Parathyroid adenoma (tissue), 2 donors: ENCODE measurements at regions not wholly inside any gene's neighbourhood (a gene's known extent, or its start where the extent isn't known, plus 50 kb on each side); places are given as distances from the start of the nearest gene placed in this dataset.

ENCODE experiments used
- H2AFZ ChIP-seq: fragments of 300-600 bp; sonication (generic); one replicate; pipeline ENCODE4 v1.7.0; 2017; ENCODE audit warnings: antibody characterized with exemption, mild to moderate bottlenecking
- H3K27ac ChIP-seq: fragments of 300-600 bp; sonication (generic); one replicate; pipeline ENCODE4 v1.7.0; 2017
- H3K27me3 ChIP-seq: fragments of 300-600 bp; sonication (generic); one replicate; pipeline ENCODE4 v1.7.0; 2017; ENCODE audit warnings: low read length; ENCODE audit not compliant: control insufficient read depth, insufficient read depth
- H3K36me3 ChIP-seq: fragments of 300-600 bp; sonication (generic); one replicate; pipeline ENCODE4 v1.7.0; 2017; ENCODE audit warnings: low read length; ENCODE audit not compliant: control insufficient read depth, insufficient read depth
- H3K4me1 ChIP-seq: fragments of 300-600 bp; sonication (generic); one replicate; pipeline ENCODE4 v1.7.0; 2017; ENCODE audit warnings: control low read depth
- H3K4me2 ChIP-seq: fragments of 300-600 bp; sonication (generic); one replicate; pipeline ENCODE4 v1.7.0; 2017; ENCODE audit warnings: low read length
- H3K4me3 ChIP-seq: fragments of 300-600 bp; sonication (generic); one replicate; pipeline ENCODE4 v1.7.0; 2017; ENCODE audit warnings: low read depth, low read length
- H3K79me2 ChIP-seq: fragments of 300-600 bp; sonication (generic); one replicate; pipeline ENCODE4 v1.7.0; 2017; ENCODE audit warnings: control low read depth
- H3K9ac ChIP-seq: fragments of 300-600 bp; sonication (generic); one replicate; pipeline ENCODE4 v1.7.0; 2017; ENCODE audit warnings: mild to moderate bottlenecking
- H3K9me3 ChIP-seq: fragments of 300-600 bp; sonication (generic); one replicate; pipeline ENCODE4 v1.7.0; 2017; ENCODE audit warnings: low read length; ENCODE audit not compliant: control insufficient read depth
- TF ChIP-seq, protein P1 (sequence below): fragments of 300-600 bp; sonication (generic); IDR thresholded peaks from one replicate; pipeline ENCODE4 v1.7.0; 2017; ENCODE audit warnings: antibody characterized with exemption, mild to moderate bottlenecking
- donor health status: primary hyperparathyroidism.

DNA sequence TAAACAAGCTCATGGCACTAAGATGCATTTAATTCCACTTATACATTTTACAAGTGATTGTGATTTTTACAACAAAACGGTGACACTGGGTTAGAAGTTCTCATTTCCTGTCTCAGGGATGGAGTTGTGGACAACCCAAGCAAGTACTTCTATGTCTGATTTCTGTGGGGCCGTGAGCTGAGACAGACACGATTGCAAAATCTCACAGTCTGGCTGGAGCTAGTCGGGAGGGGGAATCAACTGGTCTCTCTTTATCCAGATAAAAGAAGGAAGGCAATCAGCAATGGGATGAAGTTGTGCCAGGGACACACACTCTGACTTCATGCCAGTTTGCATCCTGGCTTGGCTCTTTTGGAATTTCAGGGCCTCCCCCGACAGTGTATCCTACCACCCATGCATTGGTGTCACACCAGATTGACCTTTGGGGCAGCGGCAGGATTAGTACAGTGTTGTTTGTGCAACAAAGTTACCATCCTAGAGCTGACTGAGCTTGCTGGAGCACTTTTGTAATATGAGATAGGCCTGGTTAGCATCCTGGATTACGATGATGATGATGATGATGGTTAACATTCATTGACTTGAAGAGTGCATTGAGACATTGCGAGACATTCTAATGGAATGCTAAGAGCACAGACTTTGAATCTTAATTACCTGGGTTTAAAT lies 98.8 kb downstream of the CTAGE1 start:
- no peak overlapping the region for H3K4me2 ChIP-seq
- H3K27ac ChIP-seq, result no peak overlapping the region
- H3K9ac ChIP-seq, result no peak overlapping the region
- H3K4me3 ChIP-seq, result no peak overlapping the region
- no peaks in the 10 kb centered on the region for H3K4me1 ChIP-seq
- no peak overlapping the region for H2AFZ ChIP-seq
- no peaks in the 10 kb centered on the region for H3K79me2 ChIP-seq
- no peaks in the 10 kb centered on the region for H3K9me3 ChIP-seq
- TF ChIP-seq, protein P1, sequence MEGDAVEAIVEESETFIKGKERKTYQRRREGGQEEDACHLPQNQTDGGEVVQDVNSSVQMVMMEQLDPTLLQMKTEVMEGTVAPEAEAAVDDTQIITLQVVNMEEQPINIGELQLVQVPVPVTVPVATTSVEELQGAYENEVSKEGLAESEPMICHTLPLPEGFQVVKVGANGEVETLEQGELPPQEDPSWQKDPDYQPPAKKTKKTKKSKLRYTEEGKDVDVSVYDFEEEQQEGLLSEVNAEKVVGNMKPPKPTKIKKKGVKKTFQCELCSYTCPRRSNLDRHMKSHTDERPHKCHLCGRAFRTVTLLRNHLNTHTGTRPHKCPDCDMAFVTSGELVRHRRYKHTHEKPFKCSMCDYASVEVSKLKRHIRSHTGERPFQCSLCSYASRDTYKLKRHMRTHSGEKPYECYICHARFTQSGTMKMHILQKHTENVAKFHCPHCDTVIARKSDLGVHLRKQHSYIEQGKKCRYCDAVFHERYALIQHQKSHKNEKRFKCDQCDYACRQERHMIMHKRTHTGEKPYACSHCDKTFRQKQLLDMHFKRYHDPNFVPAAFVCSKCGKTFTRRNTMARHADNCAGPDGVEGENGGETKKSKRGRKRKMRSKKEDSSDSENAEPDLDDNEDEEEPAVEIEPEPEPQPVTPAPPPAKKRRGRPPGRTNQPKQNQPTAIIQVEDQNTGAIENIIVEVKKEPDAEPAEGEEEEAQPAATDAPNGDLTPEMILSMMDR, result no peak
- no peaks in the 10 kb centered on the region for H3K36me3 ChIP-seq
- no peaks in the 10 kb centered on the region for H3K27me3 ChIP-seq

DNA sequence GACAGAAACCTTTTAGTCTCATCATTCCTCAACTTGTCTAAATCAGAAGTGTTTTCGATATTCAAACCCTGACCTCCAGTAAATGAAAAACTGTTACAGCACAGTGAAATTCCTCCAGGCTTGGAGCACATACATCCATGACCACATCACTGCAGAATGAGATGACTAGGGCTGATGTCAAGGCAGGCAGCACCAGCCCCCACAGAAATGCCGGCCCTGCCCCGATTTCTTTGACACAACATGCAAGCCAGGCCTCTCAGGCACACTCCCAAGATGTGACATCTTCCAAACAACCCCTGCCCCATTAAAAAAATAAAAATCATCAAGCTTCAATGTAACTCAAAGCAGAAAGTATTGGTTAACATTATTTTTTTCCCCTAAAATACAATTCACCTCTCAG lies 103.3 kb downstream of the CTAGE1 start:
- no peak overlapping the region for H3K27ac ChIP-seq
- no peak overlapping the region for H3K9ac ChIP-seq
- no peak overlapping the region for H2AFZ ChIP-seq
- no peaks in the 10 kb centered on the region for H3K27me3 ChIP-seq
- no peak overlapping the region for H3K4me2 ChIP-seq
- TF ChIP-seq, protein P1, result no peak
- H3K79me2 ChIP-seq, result no peaks in the 10 kb centered on the region
- no peaks in the 10 kb centered on the region for H3K9me3 ChIP-seq
- no peaks in the 10 kb centered on the region for H3K36me3 ChIP-seq
- no peaks in the 10 kb centered on the region for H3K4me1 ChIP-seq
- no peak overlapping the region for H3K4me3 ChIP-seq

DNA sequence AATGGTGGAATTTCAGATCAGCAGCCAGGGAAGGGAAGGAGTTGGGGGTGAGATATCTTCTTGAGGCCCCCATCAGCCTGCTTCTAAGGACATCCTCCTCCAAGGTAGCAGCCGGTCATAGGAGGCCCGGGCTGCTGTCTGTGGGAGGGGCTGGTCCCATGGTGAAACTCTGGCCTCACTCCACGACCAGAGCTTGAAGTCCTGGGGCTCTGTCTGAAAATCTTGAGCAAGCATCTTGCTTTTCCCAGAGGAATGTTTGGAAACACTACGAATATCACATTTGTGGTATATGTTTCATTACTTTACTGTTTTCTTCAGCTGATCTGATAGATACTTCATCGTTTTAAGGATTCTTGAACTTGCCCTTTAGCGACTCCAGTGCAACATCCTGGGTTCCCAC lies 103.7 kb downstream of the CTAGE1 start:
- no peaks in the 10 kb centered on the region for H3K9me3 ChIP-seq
- no peak overlapping the region for H3K27ac ChIP-seq
- no peaks in the 10 kb centered on the region for H3K79me2 ChIP-seq
- H3K4me2 ChIP-seq, result no peak overlapping the region
- H3K4me3 ChIP-seq, result no peak overlapping the region
- no peak overlapping the region for H3K9ac ChIP-seq
- no peaks in the 10 kb centered on the region for H3K4me1 ChIP-seq
- no peaks in the 10 kb centered on the region for H3K36me3 ChIP-seq
- no peak overlapping the region for H2AFZ ChIP-seq
- TF ChIP-seq, protein P1, result no peak
- H3K27me3 ChIP-seq, result no peaks in the 10 kb centered on the region

DNA sequence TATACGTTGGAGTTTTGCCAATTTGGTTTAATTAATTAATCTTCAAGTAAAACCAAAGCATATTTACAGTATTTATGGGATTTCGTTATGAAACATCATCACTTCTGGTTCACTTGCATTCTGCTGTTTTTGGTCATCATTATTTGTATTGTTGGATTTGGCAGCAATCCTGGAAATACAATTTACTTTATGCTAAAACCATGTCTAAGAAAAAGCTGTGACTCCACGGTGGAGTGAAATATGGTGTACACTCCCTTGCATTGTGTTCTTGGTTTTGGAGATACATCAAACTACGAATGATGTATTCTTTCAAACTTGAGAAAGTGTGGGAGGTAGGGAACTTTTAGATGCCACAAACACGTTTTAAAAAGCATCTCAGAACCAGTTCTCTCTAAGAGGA lies 106.4 kb downstream of the CTAGE1 start:
- no peaks in the 10 kb centered on the region for H3K9me3 ChIP-seq
- H2AFZ ChIP-seq, result no peak overlapping the region
- H3K9ac ChIP-seq, result no peak overlapping the region
- H3K36me3 ChIP-seq, result no peaks in the 10 kb centered on the region
- H3K79me2 ChIP-seq, result no peaks in the 10 kb centered on the region
- H3K27me3 ChIP-seq, result no peaks in the 10 kb centered on the region
- no peak overlapping the region for H3K27ac ChIP-seq
- H3K4me1 ChIP-seq, result no peaks in the 10 kb centered on the region
- no peak overlapping the region for H3K4me2 ChIP-seq
- no peak overlapping the region for H3K4me3 ChIP-seq
- TF ChIP-seq, protein P1, result no peak

DNA sequence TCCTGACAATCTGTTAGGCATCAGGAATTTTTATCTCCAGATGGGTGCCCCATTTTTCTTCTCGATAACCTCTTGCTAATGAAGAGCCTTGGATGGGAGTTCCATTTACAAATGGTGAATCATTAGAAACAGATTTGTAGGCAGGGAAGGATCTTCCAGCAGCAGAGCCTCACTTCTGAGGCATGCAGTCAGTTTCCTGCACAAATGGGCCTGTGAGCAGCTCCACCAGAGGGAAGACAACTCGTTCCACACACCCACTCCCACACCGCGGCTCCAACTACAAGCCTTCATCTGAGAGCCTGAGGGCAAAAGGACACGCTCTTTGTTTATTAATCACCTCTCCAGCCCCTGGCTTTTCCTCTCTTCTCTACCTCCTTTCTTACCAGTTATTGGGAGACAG lies 108.5 kb downstream of the CTAGE1 start:
- no peak overlapping the region for H3K27ac ChIP-seq
- H3K4me2 ChIP-seq, result no peak overlapping the region
- no peaks in the 10 kb centered on the region for H3K36me3 ChIP-seq
- no peaks in the 10 kb centered on the region for H3K9me3 ChIP-seq
- H3K27me3 ChIP-seq, result no peaks in the 10 kb centered on the region
- H3K4me3 ChIP-seq, result no peak overlapping the region
- no peak overlapping the region for H2AFZ ChIP-seq
- no peak overlapping the region for H3K9ac ChIP-seq
- no peaks in the 10 kb centered on the region for H3K4me1 ChIP-seq
- H3K79me2 ChIP-seq, result no peaks in the 10 kb centered on the region
- TF ChIP-seq, protein P1, result no peak
